ENCODE measurements at regions not wholly inside any gene's neighbourhood (a gene's known extent, or its start where the extent isn't known, plus 50 kb on each side); places are given as distances from the start of the nearest gene placed in this dataset.

DNA sequence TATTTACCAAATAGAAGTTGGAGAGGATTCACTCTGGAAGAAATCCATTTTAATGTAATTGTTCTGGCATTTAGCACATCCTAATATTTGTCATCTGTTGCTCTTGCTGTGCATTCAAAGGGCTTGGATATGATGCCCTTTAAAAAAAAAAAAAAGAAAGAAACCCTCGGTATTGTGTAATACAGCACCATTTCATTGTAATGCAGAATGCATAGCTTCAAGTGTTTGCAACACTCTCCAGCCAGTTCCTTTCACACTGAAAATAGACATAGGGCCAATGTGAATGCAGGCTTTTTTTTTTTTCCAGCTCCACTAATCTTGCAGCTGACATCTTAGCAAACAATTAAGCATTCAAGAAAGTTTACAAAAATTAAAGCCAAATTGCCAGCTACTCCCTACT lies 197.4 kb upstream of the POU3F2 start:
- no peak for TF ChIP-seq EZH2phosphoT487 (IDR thresholded peaks at IDR 0.05; ENCODE audit: insufficient read depth, low read depth)
- no peak for TF ChIP-seq EZH2 (IDR thresholded peaks at IDR 0.05; ENCODE audit: insufficient read depth, poor library complexity, severe bottlenecking)

Data from GM23248 (cell line).